Stimulated activated CD8-positive, alpha-beta memory T cell treated with anti-CD3 and anti-CD28 coated beads, Interleukin-15, amount 100 ng/mL, for 1 hour (primary cell): ENCODE measurements at regions not wholly inside any gene's neighbourhood (a gene's known extent, or its start where the extent isn't known, plus 50 kb on each side); places are given as distances from the start of the nearest gene placed in this dataset.
"Not testable (repeated sequence)": the region's sequence is repeated elsewhere in the genome, so short reads cannot be mapped to it uniquely, and the experiment has no call there.

ENCODE experiments used
- DNase-seq: peaks from one replicate; pipeline ENCODE4 v3.0.0-alpha.2; 2020; ENCODE audit warnings: low read depth

DNA sequence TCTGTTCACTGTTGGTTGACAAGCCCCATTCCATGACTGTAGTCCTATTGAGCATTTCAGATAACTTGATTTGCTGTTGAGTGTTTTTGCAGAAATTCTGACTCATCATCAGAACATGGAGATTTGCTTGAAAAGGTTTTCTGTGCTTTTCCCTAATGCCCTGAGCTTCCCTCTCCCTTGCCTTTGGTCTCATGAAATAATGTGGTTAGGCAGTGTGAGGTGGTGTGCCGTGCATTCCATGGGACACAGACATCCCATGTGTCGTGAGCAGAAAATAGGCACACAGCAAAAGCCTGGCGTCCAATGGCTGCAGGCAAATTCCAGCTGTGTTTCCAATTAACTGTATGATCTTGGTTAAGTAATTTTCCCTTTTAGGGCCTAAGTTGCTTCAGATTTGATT lies 197.4 kb downstream of the DLEU7 start:
- no peak for DNase-seq

DNA sequence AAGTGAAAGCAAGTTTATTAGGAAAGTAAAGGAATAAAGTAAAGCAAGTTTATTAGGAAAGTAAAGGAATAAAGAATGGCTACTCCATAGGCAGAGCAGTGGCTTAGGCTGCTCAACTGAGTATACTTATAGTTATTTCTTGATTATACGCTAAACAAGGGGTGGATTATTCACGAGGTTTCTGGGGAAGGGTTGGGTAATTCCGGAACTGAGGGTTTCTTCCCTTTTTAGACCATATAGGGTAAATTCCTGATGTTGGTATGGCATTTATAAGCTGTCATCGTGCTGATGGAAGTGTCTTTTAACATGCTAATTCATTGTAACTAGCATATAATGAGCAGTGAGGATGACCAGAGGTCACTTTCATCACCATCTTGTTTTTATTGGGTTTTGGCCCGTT lies 194.3 kb downstream of the DLEU7 start:
- DNase-seq = no peak

DNA sequence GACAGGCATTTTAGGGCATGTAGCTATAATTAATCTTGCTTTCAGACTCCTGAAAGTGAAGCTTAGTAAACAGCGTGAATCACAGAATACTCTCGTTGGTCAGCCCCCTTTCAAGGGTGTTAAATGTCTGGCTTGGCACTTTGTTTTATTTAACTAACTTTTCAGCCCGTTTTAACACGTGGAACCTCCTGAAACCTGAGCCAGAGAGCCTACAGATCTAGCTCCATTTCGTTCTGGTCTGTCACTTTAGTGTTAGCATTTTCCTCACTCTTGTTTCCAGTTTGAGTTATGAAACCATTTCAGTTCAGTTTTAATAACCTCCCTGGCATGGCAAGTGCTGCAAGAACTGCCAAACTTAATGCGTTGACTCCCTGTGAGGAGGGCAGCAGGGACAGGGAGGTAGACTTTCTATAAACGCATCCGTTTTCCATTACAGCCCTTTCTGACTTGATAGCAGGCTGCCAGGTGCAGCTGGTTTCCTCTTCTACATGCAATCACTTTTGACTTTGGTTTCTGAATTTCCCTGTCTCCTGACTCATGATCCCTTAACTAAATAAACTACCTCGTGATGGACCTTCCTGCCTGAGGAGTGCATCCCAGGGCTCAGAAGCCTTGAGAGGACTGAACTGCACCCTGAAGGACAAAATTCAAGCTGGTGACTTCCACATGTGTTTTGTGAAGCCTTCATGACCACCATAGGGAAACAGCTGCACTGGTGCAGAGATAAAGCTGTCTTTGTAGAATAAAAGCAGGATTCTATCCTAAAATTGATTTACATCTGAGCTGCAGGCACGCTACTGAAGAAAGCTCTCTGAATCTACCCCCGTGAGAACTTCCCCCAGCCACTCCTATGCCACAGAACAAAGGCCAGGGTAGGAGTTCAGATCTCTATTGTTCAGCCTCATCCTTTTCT lies 192.6 kb downstream of the DLEU7 start:
- no peak for DNase-seq

DNA sequence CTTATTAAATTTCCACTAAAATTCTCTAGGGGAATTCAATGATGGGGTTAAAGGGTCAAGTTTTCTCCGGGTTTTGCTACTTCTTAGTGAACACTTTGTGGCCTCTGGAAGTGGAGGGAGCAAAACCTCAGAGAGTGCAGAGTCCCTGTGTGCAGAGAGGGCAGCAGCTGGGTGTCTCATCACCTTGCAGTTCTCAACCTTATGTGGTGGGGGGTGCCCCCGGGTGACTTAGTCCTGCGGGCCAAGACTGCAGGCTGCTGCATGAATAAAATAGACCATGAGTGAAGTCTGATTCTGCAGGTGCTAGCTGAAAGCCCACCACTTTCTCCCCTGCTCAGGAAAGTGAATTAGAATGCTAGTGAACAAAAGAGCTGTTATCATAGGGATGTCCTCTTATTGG lies 191.6 kb downstream of the DLEU7 start:
- DNase-seq = no peak

DNA sequence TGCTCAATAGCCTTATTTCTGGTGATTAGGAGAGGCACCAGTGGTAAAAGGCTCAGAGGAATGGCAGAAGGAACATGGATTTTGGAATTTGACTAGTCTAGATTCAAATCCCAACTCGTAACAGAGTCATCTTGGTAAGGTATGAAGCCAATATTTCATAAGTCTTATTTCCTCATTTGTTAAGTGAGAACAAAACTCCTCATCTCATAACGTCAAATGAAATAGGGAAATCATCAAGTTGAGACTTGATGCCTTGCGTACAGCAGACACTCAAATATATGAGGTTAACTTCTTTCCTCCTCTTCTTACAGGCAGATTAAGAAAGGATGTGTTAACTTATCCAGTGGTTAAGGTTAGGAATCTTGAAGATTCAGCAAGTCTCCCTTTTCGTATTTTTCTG lies 189.2 kb downstream of the DLEU7 start:
- DNase-seq = no peak

DNA sequence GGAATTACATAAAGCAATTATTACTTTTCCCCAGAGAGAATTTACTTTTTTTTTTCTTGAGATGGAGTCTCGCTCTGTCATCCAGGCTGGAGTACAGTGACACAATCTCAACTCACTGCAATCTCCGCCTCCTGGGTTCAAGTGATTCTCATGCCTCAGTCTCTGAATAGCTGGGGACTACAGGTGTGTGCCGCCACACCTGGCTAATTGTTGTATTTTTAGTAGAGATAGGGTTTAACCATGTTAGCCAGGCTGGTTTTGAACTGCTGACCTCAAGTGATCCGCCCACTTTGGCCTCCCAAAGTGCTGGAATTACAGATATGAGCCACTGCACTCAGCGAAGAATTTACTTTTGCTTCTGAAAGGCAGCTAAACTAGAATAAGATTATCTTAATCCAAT lies 181.6 kb downstream of the DLEU7 start:
- DNase-seq = not testable (repeated sequence)

DNA sequence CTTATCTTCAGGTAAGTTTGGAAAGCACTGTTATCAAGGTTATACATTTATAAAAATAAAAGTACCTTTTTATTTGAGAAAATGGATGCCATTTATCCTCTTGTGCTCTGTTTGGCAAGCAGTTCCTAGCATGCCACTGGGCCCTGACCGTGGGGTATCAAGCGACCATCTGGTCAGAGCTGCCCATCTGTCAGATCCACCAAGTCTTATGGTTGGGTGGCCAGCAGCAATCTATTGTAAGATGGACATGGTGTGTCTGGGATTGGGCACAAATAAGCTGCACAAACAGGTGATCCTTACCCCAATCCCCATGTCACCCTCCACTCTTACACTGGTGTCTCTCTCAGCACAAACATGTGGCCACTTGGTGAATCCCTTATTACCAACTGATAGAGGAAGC lies 178.5 kb downstream of the DLEU7 start:
- no peak for DNase-seq

DNA sequence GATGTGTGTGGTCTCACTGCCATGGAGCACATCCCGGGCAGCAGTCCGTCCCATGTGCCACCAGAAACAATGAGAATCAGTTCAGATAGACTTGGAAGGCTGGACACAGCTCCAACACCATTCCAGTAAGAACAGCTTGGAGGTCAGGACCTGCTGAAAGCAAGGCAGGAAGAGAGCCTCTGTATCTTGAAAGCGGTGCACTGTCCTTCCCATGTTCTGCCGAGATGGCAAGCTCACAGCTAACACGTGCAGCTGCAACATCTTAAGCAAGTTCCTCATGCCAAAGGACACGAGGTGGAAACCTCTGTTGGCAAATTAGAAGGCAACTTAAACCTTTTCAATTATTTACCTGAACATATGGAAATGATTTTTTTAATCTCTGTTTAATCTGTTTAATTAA lies 175.4 kb downstream of the DLEU7 start:
- DNase-seq = no peak

DNA sequence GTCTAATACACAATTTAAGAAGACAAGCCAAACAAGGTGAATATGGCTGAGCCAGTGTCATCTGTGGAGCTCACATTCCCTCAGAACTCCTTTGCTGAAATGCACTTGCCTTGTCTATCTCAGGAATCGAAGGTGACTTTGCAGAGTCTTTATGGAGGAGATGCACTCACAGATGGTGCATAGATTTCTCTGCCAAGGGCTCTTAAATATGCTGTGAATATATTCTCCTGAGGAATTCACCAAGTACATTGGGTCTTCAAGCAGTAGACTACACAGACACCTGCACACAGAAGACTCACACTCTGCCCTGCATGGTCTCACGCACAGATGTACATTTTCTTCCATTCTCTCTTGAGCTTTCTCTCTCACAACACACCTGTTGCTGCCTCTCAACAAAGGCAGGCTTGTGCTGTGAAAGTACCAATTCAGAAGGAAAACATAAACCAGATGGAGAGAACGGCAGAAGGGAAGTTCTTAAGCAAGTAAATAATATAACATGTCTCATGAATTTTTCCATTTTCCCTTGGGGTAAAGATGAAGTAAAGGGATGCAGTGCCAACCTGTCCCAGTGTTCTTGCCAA lies 174.7 kb downstream of the DLEU7 start:
- DNase-seq = no peak

DNA sequence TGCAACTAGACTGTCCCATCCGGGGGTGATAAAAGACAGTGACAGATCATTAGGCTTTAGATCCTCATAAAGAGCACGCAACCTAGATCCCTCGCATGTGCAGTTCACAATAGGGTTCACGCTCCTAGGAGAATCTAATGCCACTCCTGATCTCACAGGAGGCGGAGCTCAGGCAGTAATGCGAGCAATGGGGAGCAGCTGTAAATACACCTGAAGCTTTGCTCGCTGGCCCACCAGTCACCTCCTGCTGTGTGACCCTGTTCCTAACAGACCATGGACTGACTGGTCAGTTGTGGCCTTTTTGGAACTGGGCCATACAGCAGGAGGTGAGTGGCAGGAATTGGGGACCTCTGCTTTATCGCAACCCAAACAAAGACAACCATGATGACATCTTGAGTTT lies 173.2 kb downstream of the DLEU7 start:
- DNase-seq = no peak

DNA sequence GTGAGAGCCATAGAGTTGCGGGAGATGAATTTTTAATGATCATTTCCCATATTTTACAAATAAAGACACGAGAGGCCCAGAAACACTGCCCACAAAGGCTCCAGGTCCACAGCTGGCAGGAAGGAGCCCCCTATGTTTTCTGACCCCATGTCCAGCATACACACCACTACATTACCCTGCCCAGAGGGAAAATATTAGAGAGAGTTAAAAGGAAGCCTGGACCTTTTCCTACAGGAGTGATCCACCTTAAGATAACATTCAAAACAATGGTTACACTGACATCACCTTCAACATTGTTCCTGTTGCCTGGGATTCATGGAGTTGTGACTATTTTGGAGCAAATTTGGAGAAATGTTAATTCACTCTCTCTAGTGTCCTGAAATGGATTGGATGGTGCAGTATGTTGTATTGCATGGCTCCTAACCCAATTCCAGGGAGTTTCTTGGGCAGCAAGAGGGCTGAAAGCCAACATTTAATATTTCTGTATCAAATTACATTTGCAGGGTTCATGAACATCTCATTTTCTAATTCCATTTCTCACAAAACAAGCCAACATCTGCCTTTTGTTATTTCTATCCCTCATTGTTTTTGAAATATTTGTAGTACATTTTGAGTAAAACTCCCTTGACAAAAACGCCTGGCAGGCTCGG lies 172.5 kb downstream of the DLEU7 start:
- no peak for DNase-seq

DNA sequence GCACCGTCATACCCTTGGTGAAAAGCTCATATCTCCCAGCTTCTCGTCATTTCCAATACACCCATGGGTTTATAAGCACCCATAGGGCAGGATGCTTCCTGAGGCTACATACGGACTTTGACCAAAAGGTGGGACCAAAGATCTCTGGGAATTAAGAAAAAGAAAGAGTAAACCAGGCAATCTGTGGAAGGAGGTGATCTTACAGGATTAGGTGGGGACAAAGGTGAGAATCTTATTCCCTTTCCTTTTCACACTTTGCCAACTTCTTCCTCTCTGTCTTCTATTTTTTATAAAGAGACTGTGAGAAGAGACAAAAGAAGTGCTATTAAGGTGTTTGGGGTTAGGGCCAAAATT lies 172.0 kb downstream of the DLEU7 start:
- DNase-seq = no peak

DNA sequence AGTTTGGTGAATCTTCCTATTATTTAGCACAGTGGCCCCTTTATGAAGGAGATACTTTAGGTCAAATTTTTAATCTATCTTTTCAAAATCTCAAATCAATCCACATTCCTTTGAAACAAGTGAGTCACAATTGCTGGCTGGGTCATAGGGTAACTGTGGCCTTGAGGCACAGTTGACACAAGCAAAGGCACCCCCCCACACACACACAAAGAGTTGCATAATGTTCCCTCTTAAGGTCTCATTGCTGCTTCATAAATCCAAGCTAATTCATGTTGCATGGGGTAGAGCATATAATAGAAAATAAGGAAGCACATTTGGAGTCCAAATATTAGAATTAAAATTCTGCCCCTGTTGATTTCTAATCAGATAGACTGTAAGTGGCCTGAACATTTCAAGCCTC lies 171.5 kb downstream of the DLEU7 start:
- no peak for DNase-seq

DNA sequence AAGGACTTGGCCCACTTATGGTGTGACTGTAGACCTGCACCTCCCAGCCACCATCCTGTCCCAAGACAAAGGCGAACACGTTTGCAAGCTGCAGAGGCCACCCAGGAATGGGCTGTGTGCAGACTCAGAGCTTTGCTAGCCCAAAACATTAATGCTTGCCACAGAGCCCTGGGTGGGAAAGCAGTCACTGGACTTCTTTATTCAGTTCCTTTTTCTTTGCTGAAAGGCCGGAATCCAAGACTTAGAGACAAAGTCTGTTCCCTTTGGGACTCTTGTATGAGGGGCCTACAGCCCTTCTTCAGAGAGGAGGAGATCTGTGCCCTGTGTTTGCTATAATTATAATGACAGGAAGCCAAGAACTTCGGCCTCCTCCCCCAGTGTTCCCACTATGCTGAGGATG lies 167.8 kb downstream of the DLEU7 start:
- DNase-seq = no peak

DNA sequence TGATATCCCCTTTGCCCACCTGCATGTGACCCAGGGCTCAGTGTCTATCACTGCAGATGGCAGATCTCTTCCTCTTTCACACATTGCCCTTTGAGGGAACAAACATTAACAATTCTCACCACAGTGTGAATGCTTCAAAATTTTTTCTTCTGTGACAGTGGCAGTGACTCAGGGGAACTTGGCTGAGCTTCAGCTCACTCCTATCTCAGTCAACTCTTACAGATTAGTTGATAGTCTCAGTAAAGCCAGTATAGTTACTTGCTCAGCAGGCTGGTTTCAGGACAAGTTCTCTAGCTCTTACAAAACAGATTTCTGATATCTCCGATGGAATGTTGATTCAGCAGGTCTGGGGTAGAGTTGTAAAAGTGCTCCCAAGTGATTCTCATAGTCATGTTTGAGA lies 166.9 kb downstream of the DLEU7 start:
- no peak for DNase-seq

DNA sequence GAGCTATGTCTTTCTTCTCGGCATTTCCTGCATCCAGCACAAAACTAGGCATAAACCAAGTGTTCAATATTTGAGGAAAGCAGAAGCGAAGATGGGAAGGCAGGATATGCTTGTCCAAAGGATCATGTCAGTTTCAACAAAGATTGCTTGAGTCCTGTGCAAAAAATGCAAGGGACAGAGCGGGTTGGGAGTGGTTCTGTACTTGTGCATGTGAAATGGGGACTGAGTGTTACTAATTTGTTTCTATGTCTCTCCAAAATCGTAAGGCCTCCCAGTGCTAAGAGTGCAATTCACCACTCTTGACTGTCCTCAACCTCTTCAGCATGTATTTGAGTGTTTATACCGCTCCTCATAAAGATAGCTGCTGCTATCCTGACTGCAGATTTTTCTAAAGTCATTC lies 166.2 kb downstream of the DLEU7 start:
- DNase-seq = no peak

DNA sequence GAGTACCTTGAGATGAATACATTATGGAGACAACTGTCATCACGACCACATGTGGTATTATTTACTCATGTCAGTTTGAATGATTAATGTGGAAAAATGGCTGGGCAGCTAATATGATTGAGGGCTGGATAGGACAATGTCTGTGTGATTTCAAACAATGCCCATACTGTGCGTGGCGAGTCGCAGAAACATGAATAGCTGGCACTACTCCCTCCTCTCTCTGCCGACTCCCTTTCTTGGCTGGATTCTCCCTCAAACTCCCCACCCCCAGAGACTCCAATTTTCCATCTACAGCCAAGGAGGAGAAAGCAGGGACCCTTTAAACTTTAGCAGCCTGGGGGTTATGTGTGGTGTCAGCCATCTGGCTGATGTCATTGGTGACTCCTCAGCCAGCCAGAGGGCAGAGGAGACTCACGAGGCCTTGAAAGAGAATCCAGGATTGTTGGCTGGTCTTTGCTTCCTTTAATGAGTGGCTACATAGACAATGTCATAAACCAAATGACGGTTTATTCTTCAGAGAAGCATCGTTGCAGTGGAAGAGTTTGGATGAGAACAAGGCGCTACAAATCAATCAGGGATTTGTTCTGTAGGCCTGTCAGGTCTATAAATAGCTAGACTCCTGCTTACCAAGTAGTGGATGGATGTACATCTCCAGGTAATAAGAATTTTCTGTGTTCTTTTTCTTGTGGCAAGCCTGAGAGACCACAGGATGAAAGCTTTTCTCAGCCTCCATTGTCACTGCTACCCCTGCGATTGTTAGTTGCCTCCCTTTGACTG lies 165.6 kb downstream of the DLEU7 start:
- DNase-seq = no peak

DNA sequence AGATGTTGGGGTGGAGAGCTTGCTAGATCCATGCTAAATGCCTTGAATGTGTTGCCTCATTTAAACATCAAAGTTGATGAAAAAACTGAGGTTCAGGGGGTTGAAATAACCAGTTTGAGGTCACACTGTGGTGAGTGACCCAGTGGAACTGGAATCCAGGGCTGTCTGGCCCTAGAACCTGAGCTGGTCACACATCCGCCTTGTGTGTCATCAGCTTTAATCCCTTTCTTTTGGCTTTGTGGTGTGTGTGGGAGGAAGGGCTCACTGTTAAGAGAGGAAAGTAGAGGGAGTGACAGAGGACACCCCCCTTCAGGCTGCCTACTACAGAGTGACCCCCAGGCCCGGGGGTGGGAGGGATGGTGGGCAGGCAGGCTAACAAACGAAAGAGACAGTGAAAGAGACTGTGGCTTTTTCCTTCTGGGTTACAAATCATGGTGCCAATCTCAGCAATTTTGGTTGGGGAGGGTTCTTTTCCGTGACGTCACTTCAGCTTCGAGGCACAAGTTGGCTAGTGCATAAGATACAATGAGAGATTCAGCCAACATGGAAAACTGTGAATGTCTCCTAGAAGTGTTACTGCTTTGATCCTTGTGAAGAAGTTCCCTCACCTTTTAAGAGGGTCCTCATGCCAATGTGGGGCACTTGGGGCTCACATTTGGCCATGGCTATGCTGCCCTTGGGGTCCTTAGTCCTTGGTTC lies 164.9 kb downstream of the DLEU7 start:
- no peak for DNase-seq

DNA sequence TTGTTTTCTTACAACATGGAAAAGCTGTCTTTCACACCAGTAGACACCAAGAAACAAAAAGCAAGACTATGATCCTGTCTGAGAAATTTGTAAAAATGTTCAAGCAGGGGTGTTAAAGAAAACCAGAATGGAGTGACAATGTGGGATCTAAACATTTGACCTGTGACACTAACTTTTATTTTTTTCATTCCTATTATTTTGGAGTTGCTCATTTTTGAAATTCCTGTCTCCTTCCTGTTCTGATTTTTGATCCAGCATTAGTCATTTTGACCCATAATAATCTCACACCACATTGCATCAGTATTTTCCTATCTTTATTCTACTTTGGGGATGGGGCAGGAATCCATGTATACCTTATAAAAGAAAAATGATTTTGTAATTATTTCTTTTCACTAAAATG lies 164.2 kb downstream of the DLEU7 start:
- no peak for DNase-seq

DNA sequence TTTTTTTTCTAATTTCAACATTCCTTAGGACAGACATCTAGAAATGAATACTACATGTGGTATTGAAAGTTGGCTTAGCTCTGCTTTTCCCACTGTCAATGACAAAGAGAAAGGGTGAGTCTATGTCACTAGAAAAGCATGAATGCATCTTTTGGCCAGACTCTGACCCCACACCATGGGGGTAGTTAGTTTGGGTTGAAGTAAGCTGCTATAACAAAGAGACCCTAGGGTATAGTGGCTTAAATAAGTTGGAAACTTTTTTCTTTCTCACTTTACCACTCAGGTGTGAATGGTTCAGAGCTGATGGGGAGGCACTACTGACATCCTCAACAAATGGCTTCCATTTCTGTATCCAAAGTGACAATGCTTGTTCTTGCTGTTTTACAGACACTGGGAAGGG lies 161.5 kb downstream of the DLEU7 start:
- DNase-seq = no peak

DNA sequence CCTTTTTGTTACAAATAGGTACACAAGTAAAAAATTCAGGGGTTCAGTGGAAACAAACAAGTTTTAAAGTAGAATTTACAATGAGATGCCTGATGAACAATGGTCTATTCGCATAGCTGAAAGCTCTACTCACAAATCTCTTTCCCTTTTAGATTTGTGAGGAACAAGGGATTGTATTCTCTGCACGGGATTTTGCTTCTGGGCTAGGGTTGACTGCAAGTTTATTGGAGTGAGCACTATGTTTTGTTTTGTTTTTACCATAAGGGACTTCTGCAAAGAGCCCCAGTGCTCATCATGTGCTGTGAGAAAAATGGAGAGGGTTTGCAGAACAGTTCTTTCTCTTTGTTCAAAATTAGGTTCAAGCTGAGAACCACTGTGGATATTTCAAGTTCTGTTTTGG lies 160.5 kb downstream of the DLEU7 start:
- DNase-seq = no peak

DNA sequence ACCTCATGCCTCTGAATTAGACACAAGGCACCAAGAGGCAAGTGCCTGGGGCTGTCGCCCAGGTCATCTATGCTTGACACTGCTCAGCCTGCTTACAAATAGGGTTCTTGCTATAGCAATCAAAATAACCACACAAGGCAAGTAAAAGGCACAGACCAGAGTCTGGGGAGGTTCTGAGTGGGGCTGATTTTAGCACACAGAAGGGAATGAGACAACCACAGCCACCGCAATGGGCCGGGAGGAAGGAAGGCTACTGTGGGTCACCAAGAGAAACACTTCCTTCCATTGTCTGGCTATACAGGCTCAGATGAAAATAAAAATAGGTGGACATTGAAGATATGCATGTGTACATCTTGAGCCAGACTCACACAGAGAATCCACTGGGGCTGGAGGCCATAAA lies 159.1 kb downstream of the DLEU7 start:
- no peak for DNase-seq
